HG02678 (cell line): ENCODE measurements at regions not wholly inside any gene's neighbourhood (a gene's known extent, or its start where the extent isn't known, plus 50 kb on each side); places are given as distances from the start of the nearest gene placed in this dataset.
"Not testable (repeated sequence)": the region's sequence is repeated elsewhere in the genome, so short reads cannot be mapped to it uniquely, and the experiment has no call there.

Source experiments
- ATAC-seq: cut with Tn5 transposase; IDR thresholded peaks from one replicate; pipeline ENCODE4 v1.9.1; 2021; ENCODE audit warnings: mild to moderate bottlenecking, moderate library complexity; ENCODE audit not compliant: unreplicated experiment

DNA sequence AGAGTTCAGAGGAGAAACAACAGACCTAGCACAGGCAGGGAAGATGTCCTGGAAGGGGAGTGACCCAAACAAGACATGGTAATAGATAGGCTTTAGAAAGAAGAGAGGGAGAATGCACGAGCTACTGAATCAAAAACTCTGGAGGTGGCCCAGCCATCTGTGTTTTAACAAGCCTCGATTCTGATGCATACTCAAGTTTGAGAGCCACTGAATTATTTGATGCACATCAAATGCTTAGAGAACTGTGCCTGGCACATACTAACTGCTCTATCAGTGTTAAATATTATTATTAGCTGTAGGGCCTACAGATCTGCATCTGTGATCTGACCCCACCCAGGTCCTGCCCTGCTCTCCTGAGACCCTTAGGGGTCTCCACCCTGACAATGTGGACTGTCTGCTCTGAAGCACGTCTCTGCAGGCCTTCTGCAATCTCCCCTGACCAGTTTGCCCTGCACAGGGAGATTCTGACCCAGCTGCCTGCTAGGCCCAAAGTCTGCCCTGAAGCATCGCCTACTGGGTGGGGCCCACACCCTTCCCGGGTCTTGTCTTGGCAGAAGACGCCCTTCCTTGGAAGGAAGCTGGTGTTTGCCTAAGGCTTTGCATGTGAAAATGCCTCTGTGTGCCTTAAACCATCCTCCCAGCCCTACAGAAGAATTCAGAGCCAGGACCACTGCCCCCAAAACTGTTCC is 201.5 kb upstream of the KLF3 start:
- ATAC-seq = no peak

DNA sequence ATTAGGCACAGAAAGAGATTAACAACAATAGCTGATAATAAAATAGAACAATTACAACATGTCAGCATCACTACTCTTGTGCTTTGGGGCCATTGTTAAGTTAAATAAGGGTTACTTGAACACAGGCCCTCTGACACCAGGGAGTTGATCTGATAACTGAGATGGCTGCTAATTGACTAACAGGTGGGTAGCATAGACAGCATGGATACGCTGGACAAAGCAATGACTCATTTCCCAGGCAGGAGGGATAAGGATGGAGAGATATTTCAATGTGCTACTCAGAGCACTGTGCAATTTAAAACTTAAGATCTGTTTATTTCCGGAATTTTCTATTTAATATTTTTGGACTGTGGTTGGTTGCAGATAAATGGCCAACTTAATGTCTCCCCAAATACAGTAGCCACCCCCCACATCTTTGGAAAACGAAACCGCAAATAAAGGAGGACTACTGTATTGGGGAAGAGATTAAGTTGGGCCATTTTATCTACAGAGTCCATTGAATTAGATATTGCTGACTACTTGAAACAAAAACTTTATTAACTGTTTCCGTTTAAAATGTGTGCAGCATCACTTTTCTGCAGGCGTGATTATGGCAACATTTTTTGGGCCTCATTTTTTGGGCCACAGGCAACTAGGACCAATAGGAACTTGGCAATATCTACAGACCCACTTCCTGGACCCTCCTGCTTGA is 200.6 kb upstream of the KLF3 start:
- ATAC-seq = no peak

DNA sequence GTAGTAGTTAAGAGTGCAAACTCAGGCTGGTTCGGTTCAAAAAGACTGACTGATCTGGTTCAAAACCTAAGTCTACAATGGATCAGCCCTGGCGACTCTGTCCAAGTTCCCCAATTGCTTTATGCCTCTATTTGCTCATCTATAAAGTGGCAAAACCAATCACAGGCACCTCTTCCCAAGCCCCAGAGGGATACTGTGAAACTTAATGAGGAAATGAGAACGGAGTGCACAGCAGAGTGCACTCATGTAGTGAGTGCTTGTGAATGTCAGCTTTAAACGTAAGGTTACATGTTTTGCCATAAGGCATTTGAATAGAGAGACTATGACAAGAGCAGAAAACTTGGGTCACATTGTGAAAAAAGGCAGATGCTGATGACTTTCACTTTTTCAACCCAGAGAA is 199.7 kb upstream of the KLF3 start:
- ATAC-seq = no peak

DNA sequence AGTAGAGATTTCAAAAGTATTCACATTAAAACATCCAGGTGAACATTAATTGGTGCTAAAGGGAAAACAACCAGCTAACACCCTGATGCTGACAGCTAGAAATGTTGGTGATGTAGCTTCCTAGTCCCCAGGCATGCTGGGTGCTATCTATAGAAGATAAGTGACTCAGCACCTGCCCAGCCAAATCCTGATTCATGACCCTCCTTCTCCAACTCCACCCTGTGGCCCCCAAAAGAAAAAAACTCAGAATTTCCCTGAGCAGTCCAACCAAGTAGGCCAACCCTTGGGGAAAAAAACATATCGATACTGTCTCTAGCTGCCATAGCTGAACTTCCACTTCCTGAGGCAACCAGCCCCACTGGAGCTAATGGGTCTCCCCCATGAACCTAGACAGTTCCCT is 197.6 kb upstream of the KLF3 start:
- ATAC-seq = no peak

DNA sequence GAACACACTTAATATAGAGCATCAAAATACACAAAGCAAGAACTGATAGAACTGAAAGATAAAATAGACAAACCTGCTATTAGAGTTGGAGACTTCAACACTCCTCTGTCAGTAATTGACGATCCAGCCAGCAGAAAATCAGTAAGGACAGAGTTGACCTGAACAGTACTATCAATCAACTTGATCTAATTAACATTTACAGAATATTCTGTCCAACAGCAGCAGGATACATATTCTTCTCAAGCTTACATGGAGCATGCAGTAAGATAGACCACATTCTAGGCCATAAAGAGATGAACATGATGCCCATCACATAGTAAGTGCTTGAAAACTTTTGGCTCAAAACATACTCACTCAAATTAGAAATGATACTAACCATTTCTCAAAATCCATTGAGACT is 196.7 kb upstream of the KLF3 start:
- ATAC-seq = no peak

DNA sequence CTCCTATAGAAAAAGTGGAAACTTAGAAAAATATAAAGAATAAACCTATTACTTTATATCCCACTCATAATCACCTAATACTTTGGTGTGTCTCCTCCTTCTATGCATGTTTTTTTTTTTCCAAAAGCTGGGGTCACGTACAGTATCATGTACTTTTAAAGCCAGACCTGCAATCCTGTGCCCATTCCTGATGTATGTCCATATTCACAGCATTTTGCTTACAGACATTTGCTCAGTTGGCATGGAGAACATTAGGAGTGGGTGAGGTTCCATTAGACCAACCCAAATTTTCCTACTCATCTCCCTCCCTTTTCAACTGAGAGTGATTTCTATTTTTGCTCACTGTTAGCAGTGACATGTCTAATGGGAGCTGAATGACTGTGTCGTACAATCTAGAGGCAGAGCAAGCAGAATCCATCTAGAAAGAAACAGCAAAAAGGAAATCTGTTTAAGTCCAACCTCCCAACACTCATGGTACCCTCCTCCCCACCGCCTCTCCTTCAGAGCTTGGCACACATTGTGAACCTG is 195.6 kb upstream of the KLF3 start:
- no peak for ATAC-seq

DNA sequence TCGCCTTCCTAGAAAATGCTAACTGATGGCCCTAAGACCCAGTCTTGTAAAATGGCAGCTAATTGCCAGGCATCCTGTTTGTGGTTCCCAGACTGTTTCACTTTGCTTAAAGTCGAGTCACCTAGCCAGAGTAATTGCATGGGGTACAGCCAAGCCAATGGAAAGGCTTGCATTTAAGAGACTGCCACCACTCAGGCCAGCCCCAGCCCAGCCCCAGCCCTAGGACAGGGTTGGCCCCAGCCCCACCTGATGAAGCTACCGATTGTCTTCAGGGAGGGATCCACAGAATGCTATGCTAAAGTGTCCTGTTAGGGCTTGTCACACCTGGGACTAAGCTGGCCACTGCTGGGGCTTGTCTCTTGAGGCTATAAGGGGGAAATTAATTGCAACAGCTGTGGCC is 194.6 kb upstream of the KLF3 start:
- ATAC-seq = no peak

DNA sequence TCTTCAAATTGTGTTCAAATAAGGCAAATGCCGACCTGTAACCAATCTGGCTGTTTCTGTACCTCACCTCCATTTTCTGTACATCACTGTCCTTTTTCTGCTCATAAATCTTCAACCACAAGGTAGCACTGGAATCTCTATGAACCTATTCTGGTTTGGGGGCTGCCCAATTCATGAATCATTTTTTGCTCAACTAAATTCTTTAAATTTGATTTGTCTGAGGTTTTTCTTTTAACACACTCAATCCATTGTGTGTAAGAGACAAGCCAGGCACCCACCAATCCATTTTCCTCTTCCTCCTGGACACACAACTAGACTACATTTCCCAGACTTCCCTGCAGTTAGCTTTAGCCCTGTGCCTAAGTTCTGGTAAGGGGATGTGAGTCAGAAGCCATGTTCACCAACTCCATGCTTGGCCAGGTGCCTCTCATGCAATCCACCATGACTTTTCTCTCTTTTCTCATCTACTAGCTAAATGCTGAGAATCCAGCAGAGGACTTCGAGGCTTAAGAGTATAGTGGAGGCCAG is 193.2 kb upstream of the KLF3 start:
- ATAC-seq = no peak

DNA sequence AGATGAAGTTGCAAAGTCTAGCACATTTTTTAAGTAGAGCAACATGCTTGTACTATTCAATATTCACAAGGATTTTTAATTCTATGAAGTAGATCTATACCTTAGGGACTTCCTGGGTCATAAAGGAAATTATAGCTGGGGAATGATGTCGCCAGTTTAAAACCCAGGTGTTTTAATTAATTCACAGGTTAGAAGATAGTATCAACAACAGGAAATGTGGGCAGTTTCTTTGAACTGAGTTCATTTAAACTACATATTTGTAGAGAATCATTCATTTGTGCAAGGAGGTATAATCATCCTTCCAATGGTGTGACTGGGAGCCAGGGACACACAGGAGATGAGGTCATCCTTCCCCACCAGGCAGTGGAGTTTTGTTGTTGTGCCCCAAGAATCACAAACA is 181.3 kb upstream of the KLF3 start:
- no peak for ATAC-seq

DNA sequence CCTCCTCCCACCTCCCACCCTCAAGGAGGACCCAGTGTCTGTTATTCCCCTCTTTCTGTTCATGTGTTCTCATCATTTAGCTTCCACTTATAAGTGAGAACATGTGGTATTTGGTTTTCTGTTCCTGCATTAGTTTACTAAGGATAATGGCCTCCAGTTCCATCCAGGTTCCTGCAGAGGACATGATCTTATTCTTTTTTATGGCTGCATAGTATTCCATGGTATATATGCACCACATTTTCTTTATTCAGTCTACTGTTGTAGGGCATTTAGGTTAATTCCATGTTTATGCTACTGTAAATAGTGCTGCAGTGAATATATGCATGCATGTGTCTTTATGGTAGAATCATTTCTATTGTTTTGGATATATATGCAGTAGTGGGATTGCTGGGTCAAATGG is 180.4 kb upstream of the KLF3 start:
- ATAC-seq = not testable (repeated sequence)

DNA sequence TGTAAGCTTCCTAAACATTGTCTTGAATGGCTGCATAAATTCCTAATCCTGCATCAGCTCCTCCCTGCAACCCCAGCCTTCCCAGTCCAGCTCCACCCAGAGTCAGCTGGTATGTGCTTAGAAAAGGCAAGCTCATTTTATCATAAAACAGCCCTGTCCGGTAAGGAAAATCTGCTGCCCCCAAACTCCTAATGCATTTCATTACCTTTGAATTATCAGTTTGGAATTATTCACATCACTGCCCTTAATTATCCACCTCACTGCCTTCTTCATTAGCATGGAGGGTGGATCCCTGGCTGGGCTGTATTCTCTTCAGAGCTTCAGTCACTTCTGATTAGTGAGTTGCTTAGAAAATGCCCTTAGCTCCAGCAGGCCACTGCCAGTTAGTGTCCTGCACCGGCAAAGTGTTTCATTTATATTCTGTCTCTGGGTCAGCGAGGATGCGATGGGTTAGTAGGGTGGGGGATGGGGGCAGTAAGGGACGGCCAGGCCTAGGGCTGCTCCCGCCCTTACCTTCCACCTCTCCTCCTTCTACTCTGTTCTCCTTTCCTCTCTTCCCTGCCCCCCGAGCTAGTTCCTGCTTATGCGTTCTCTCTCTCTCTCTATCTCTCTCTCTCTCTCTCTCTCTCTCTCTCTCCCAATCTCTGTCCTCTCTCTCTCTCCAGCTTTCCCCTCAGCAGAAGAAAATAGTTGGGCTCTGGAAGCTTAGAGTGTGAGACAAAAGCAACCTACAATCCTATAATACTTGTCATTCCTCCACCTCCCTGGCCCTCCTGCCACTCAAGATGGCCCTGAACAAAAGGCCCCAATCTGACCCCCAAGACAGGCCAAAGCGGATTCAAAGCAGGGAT is 174.8 kb upstream of the KLF3 start:
- no peak for ATAC-seq

DNA sequence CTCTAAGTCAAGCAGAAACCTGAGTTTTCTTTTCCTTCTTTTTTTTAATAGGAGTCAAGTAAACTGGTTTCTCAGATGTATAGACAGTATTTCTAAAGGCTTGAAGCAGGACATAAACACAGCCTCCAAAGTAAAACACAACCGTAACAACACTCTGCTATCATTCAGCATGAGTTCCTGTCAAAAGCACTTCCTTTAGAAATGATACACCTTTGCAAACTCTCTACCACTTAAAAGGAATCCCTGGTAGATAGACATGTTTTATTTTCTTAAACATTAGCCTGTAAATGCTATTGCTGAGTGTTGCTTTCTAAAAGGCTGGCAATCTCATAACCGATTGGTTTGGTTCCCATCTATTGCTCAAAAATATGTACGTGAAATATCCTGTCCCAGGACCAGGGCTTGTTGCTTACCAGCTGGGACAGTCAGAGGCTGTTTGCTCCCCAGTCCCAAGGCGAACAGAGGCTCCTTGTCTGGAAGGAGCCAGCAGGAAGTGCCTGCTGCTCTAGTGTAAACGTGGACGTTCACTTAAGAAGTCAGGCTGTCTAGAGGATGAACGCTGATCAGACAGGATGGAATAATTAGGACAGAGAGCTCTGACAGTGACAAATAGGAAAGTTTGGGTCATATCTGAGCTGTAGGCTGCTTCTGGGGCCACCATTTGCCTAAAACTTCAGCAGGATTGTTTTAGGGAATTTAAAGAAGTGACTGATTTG is 173.9 kb upstream of the KLF3 start:
- no peak for ATAC-seq

DNA sequence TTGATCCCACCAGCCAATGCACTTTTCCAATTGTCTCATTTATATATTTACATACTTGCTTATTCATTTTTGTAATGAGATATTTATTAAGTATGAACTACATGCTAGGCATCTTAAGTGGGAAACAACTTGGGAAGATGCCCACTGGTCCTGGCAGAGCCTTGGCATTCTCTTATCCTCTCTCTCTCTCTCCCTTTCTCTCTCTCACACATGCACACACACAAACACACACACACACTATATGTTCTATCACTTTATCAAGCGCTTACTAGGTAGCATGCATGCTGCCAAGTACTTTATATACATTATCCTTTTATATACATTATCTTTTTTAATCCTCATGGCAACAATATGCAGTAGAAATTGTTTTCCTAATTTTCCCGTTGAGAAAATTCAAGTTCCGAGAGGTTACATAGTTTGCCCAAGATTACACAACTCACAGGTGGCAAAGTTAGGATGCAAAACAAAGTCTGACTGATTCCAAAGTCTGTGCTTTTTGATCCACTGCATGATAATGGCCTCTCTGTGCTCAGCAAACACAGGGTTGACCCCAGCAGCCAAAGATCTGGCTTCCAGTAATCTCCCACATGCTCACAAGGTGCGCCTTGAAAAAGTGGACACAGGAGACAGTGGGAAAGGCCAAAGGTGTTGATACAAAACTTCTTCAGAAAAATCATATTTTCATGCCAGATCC is 173.1 kb upstream of the KLF3 start:
- ATAC-seq = no peak

DNA sequence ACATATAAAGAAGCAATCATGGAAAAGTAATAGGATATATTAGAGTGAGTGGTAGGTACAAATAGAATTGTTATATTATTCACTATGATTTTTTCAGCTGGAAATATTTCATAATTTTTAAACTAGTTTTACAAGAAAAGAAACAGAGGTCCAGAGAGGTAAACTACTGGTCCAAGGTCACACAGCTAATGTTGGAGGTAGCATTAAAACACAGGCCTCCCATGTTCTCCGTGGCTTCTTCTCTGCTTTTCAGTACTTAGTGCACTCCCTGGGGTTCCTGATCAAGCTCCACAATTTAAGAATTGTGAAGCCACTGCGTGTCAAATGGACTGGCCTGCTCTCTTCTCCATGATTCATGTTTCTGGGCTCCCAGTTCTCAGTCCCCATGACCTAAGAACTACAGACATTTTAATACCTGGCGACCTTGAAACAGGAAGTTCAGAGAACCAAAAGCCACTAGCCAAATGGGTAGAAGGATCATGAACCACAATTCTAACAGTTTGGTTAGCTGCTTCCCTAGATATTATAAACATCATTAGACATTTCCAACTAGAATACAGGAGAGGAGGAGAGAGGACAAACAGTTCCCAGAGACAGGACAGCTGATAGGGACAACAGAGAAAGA is 172.0 kb upstream of the KLF3 start:
- ATAC-seq = no peak

DNA sequence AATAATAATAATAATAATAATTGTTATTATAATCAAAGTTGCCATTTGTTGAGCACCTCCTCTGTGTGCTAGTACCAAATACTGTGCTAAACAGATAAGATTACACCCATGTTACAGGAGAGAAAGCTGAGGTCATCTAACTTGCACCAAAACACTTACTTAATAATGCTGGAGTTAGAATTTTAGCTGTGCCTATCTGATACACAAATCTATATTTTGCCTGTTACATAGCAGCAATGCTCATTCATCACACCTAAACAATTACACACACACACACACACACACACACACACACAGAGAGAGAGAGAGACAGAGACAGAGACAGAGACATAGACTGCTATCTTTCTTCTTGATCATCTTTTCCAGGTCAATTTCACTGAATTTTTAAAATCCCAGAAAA is 170.9 kb upstream of the KLF3 start:
- ATAC-seq = no peak

DNA sequence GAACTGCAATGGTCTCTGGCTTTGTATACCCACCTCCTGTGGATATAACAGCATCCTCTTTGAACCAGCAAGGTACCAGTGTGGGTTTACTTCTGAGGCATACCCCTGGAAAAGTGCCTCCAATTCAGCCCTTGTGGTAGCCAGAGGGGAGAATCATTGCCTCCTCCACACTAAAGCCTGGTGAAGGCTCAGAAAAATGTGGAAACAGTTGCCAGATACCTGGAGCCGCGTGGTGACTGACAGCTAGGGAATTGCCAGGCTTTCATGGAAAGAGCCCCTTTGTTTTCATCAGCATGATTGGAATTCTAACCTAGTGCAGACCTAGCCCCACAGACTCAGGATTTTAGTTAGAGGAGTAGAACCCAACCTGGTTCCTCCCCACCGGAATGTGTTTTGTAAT is 168.6 kb upstream of the KLF3 start:
- no peak for ATAC-seq

DNA sequence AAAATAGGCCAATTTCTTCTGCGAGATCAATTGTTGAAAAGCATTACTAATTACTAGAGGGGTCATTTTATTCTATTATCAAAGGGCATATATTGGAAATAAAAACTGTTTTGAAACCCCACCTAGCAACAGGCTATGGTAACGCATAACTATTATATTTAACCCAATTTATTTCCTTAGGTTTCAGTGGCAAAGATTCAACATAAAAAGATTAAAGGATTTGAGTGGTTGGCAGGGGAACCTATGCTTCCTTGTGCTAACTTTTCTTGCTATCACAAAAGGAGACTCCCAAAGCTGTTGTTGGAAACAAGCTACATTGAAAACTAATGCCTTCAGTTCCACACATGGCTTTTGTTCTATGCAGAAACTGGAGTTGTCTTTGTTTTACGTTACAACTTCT is 166.9 kb upstream of the KLF3 start:
- ATAC-seq = no peak

DNA sequence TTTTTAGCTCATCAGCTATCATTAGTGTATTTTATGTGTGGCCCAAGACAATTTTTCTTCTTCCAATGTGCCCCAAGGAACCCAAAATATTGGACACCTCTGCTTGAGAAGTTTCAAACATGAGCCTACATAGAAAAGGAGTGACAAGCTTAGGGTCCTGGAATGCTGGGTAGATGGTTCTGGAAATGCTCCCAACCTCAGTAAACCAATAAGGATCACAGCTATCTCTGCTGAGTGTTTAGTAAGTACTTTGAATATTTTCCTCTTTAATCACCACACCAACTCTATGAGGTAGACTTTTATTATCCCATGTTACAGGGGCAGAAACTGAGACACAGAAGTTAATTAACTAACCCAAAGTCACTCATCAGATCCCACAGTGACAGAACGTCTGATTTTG is 164.9 kb upstream of the KLF3 start:
- no peak for ATAC-seq

DNA sequence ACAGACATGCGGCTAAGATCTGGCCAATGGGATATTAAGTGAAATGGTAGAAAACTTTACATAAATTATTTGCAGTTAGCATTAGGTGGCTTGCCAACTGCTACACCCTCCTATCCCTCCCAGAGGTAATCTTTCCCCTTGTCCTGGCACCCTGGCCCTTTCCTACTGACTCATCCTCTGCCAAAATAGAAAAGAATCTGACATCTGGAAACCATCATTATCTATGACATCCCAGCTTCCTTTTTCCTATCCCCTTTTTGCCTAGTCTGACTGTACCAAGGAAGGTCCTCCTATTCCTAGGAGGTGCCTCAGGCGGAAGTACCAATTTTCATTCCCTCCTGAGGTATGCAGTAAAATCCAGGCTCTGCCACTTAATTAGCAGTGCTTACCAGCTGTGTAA is 163.6 kb upstream of the KLF3 start:
- no peak for ATAC-seq

DNA sequence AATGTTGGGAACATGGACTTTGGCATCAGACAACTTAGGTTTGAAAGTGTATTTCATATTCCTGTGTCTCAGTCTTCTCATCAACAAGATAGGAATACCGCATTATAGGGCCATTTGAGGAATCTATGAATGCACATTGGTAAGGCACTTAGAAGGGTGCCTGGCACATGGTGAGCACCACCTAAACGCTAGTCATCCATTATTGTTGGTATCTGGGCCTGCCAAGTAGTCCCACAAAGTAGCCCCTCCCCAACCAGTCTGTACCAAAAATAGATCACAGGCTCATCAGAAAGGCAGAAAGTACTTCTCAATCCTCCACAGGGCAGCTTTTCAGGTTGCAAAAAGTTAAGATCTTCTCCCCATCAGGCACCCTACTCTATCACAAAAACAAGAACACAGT is 162.3 kb upstream of the KLF3 start:
- ATAC-seq = no peak
